ENCODE measurements at regions not wholly inside any gene's neighbourhood (a gene's known extent, or its start where the extent isn't known, plus 50 kb on each side); places are given as distances from the start of the nearest gene placed in this dataset.

- H3K27ac ChIP-seq, result no peak overlapping the region
- TF ChIP-seq CTCF (conservative IDR thresholded peaks at IDR 0.05; ENCODE audit: low read depth), result no peak
- ChIA-PET POLR2A (ENCODE audit: low non-redundant PET) (no interaction called here), CTCF (no interaction called here)
- DNase-seq (ENCODE audit: low spot score), result no peak
These were observed 174.7 kb downstream of the GNAI1 start for GRCh38 chr7:80309377-80309776.

- CTCF ChIA-PET, result interaction anchor here (0.7 kb wide), 1 partner anchor 34 kb away, joined by 3 read pairs; no protein-coding TSS in a partner anchor
- peak; percentile 11 for DNase-seq (ENCODE audit: low spot score)
These were observed 172.7 kb downstream of the GNAI1 start for GRCh38 chr7:80307227-80307856.

GRCh38 chr7:80303315-80303714, 168.7 kb downstream of the GNAI1 start:
- no peak for TF ChIP-seq CTCF (conservative IDR thresholded peaks at IDR 0.05; ENCODE audit: low read depth)
- ChIA-PET CTCF (interaction anchor here (0.6 kb wide), 1 partner anchor 87 kb away, joined by 3 read pairs; no protein-coding TSS in a partner anchor), POLR2A (ENCODE audit: low non-redundant PET) (no interaction called here)
- no peak overlapping the region for H3K27ac ChIP-seq
- no peak for DNase-seq (ENCODE audit: low spot score)

More at GRCh38 chr7:80307227-80307856, 172.7 kb downstream of the GNAI1 start:
- H3K27ac ChIP-seq, result no peak overlapping the region
- TF ChIP-seq CTCF (conservative IDR thresholded peaks at IDR 0.05; ENCODE audit: low read depth), result no peak
- POLR2A ChIA-PET (ENCODE audit: low non-redundant PET), result no interaction called here

GRCh38 chr7:80302636-80303035, 168.0 kb downstream of the GNAI1 start:
- H3K27ac ChIP-seq, result no peak overlapping the region
- POLR2A ChIA-PET (ENCODE audit: low non-redundant PET), result no interaction called here
- no peak for DNase-seq (ENCODE audit: low spot score)
- TF ChIP-seq CTCF (conservative IDR thresholded peaks at IDR 0.05; ENCODE audit: low read depth), result no peak
- CTCF ChIA-PET, result interaction anchor here (0.6 kb wide), 1 partner anchor 86 kb away, joined by 3 read pairs; no protein-coding TSS in a partner anchor

GRCh38 chr7:80302078-80302477, 167.4 kb downstream of the GNAI1 start:
- POLR2A ChIA-PET (ENCODE audit: low non-redundant PET), result no interaction called here
- CTCF ChIA-PET, result no interaction called here
- no peak for TF ChIP-seq CTCF (conservative IDR thresholded peaks at IDR 0.05; ENCODE audit: low read depth)
- H3K27ac ChIP-seq, result no peak overlapping the region
- no peak for DNase-seq (ENCODE audit: low spot score)

- no peak overlapping the region for H3K27ac ChIP-seq
- ChIA-PET CTCF (no interaction called here), POLR2A (ENCODE audit: low non-redundant PET) (no interaction called here)
- no peak for DNase-seq (ENCODE audit: low spot score)
- no peak for TF ChIP-seq CTCF (conservative IDR thresholded peaks at IDR 0.05; ENCODE audit: low read depth)
These were observed 163.6 kb downstream of the GNAI1 start for GRCh38 chr7:80298201-80298600.
